ENCODE measurements at regions not wholly inside any gene's neighbourhood (a gene's known extent, or its start where the extent isn't known, plus 50 kb on each side); places are given as distances from the start of the nearest gene placed in this dataset.

DNA sequence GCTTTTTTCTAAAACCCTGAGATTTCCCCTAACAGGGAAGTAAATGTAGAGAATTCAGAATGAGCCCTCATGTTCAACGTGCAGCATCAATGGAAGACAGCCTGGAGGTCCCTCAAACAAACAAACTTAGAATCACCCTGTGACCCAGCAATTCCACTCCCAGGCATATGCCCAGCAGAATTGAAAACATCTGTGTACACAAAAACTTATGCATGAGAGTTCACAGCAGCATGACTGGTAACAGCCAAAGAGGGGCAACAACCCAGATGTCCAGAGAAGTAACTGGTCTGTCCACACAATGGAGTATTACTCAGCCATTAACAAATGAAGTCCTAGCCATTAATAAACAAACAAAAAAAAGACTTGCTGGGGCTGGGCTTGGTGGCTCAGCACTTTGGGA is 252.7 kb downstream of the PARN start:
- H3K18ac ChIP-seq (ENCODE audit: low read depth, low read length), result no peak overlapping the region
- H2BK20ac ChIP-seq (ENCODE audit: low read depth, low read length), result peak overlapping the region; percentile 10; the same call in 1 of the 2 replicates
- dilution Hi-C loops (cut with HindIII; ENCODE audit: low sequenced_read_pairs, unreplicated experiment), result no loop called here
- no peak overlapping the region for H4K91ac ChIP-seq (ENCODE audit: insufficient read depth, low read depth, low read length)
- no peaks in the 10 kb centered on the region for H3K9me3 ChIP-seq (ENCODE audit: control insufficient read depth, insufficient read depth, low read length)
- no peak overlapping the region for H2AFZ ChIP-seq (replicated peaks; ENCODE audit: low read length, poor library complexity)
- WGBS, 2 experiments (ENCODE audit: extremely low coverage in 2 of 2, insufficient read length in 1 of 2), result no CpG with 5 or more reads among the region's 1 CpG
- no peak overlapping the region for H3K27ac ChIP-seq (ENCODE audit: insufficient read depth, low read length)
- H4K20me1 ChIP-seq (ENCODE audit: insufficient read depth, low read length), result no peaks in the 10 kb centered on the region
- CTCF ChIA-PET, result no interaction called here
- H3K9me1 ChIP-seq (ENCODE audit: insufficient read depth, low read length), result peaks cover 4% of the 10 kb centered on the region; the same call in 1 of the 2 replicates
- no peak for TF ChIP-seq MXI1 (IDR thresholded peaks at IDR 0.05; ENCODE audit: borderline replicate concordance, low read depth, low read length)
- TF ChIP-seq CEBPB (IDR thresholded peaks at IDR 0.05; ENCODE audit: low read depth, low read length), result no peak
- TF ChIP-seq FOS (IDR thresholded peaks at IDR 0.05; ENCODE audit: low read depth, low read length), result no peak
- in situ Hi-C loops (cut with MboI; ENCODE audit: low sequenced_read_pairs), result no loop called here
- H3K36me3 ChIP-seq (ENCODE audit: control insufficient read depth, insufficient read depth, low read length), result no peaks in the 10 kb centered on the region
- no peaks in the 10 kb centered on the region for H3K27me3 ChIP-seq (ENCODE audit: control insufficient read depth, insufficient read depth, low read length)
- peaks cover 6% of the 10 kb centered on the region for H3K4me1 ChIP-seq (ENCODE audit: control insufficient read depth, insufficient read depth, low read length)
- no peaks in the 10 kb centered on the region for H3K79me1 ChIP-seq (ENCODE audit: low read depth in 1 of 2, low read length in 2 of 2)
- POLR2A ChIA-PET (ENCODE audit: unreplicated experiment), result no interaction called here
- no peak overlapping the region for H3K23ac ChIP-seq (ENCODE audit: low read depth, low read length)
- no peak overlapping the region for H2BK5ac ChIP-seq (ENCODE audit: low read depth, low read length, poor library complexity, severe bottlenecking)
- no peak overlapping the region for H2BK120ac ChIP-seq (ENCODE audit: low read depth, low read length)
- no peak overlapping the region for H3K9ac ChIP-seq (ENCODE audit: low read depth, low read length)
- intact Hi-C loops (cut with micrococcal nuclease), result no loop called here
- H2BK15ac ChIP-seq (ENCODE audit: low read depth, low read length), result no peak overlapping the region
- no peak overlapping the region for H3K4ac ChIP-seq (ENCODE audit: low read depth, low read length)
- H2AK5ac ChIP-seq (ENCODE audit: low read depth, low read length), result no peak overlapping the region
- no peak overlapping the region for H3K56ac ChIP-seq (ENCODE audit: extremely low read depth, insufficient read depth, low read length)
- H4K8ac ChIP-seq (ENCODE audit: low read depth in 2 of 2, low read length in 2 of 2), result no peak overlapping the region
- ATAC-seq (ENCODE audit: low read depth), result no peak; the same call in 1 of the 2 replicates
- H2AK9ac ChIP-seq (replicated peaks; ENCODE audit: low read depth, low read length, poor library complexity), result peak overlapping the region; percentile 81
- no peak overlapping the region for H3K4me3 ChIP-seq (ENCODE audit: insufficient read depth, low read depth, low read length)
- H4K5ac ChIP-seq (ENCODE audit: low read depth, low read length), result no peak overlapping the region
- peak; percentile 67 for DNase-seq
- H3K4me2 ChIP-seq (ENCODE audit: low read depth, low read length), result no peak overlapping the region
- H3K14ac ChIP-seq (replicated peaks; ENCODE audit: low read depth, low read length), result no peak overlapping the region; the same call in 1 of the 2 replicates
- no TSS peak for BruUV-seq (replicated peaks)
